SK-N-SH (cell line): ENCODE measurements at regions not wholly inside any gene's neighbourhood (a gene's known extent, or its start where the extent isn't known, plus 50 kb on each side); places are given as distances from the start of the nearest gene placed in this dataset.

Experiments
- CTCF ChIA-PET: fragments of 300-600, 350-600 bp; formaldehyde crosslinking; extraction: SDS; loops from one replicate; lab custom pipeline; 2021; lab: Yijun Ruan, JAX
- POLR2A ChIA-PET: fragments of 350-600 bp; sonication (Branson Sonifier 250); formaldehyde crosslinking; extraction: SDS; loops from one replicate; lab custom pipeline; 2020; ENCODE audit warnings: antibody characterized with exemption, inconsistent platforms; lab: Yijun Ruan, JAX
- DNase-seq: peaks from one replicate; pipeline ENCODE4 v3.0.0; 2012
- H2AFZ ChIP-seq: fragments of 200-600 bp; sonication (generic); 2 replicates; pipeline ENCODE4 v1.8.1; 2016; ENCODE audit warnings: antibody characterized with exemption, mild to moderate bottlenecking, low read depth
- H3F3A ChIP-seq: fragments of 200-600 bp; sonication (generic); replicated peaks from 2 replicates; pipeline ENCODE3; 2016; ENCODE audit warnings: antibody characterized with exemption, mild to moderate bottlenecking; ENCODE audit not compliant: insufficient read depth
- H3K27ac ChIP-seq, 2 experiments: fragments of 200-500 bp in 1 of 2; fragments of 200-600 bp in 1 of 2; sonication (Bioruptor generic) in 1 of 2; sonication (generic), shearing (Covaris generic) in 1 of 2; 2 replicates each; pipeline versions ENCODE4 v1.5.1 to v1.6.1; 2014 to 2016; ENCODE audit warnings: low read depth in 2 of 2, inconsistent platforms in 1 of 2, low read length in 1 of 2, mild to moderate bottlenecking in 1 of 2, mixed read lengths in 1 of 2
- H3K27me3 ChIP-seq: fragments of 200-600 bp; sonication (generic), shearing (Covaris generic); 2 replicates; pipeline ENCODE4 v1.6.1; 2016; ENCODE audit warnings: mixed run types; ENCODE audit not compliant: insufficient read depth
- H3K36me3 ChIP-seq, 2 experiments: fragments of 200-500 bp in 1 of 2; fragments of 200-600 bp in 1 of 2; sonication (Bioruptor generic) in 1 of 2; sonication (generic) in 1 of 2; replicated peaks in 1 of 2; 2 replicates each; pipeline versions ENCODE3 to v1.5.1; 2014 to 2016; ENCODE audit warnings: low read length in 1 of 2, mild to moderate bottlenecking in 1 of 2; ENCODE audit not compliant: insufficient read depth in 2 of 2, control insufficient read depth in 1 of 2
- H3K4me1 ChIP-seq, 2 experiments: fragments of 200-500 bp in 1 of 2; fragments of 200-600 bp in 1 of 2; sonication (Bioruptor generic) in 1 of 2; sonication (generic), shearing (Covaris generic) in 1 of 2; 2 replicates each; pipeline versions ENCODE4 v1.5.1 to v1.6.1; 2014 to 2016; ENCODE audit warnings: low read depth in 1 of 2, low read length in 1 of 2, mixed run types in 1 of 2; ENCODE audit not compliant: insufficient read depth in 2 of 2, control insufficient read depth in 1 of 2
- H3K4me2 ChIP-seq: fragments of 200-600 bp; sonication (generic), shearing (Covaris generic); 2 replicates; pipeline ENCODE4 v1.6.1; 2017; ENCODE audit warnings: mixed run types
- H3K4me3 ChIP-seq, 2 experiments: fragments of 200-500 bp in 1 of 2; fragments of 200-600 bp in 1 of 2; sonication (Bioruptor generic) in 1 of 2; sonication (generic), shearing (Covaris generic) in 1 of 2; 2 replicates each; pipeline versions ENCODE4 v1.5.1 to v1.8.1; 2014 to 2016; ENCODE audit warnings: low read depth in 2 of 2, inconsistent platforms in 1 of 2, low read length in 1 of 2, mild to moderate bottlenecking in 1 of 2, mixed read lengths in 1 of 2, moderate library complexity in 1 of 2
- H3K79me2 ChIP-seq: fragments of 200-600 bp; sonication (generic); 2 replicates; pipeline ENCODE4 v1.8.1; 2017; ENCODE audit warnings: mild to moderate bottlenecking; ENCODE audit not compliant: insufficient read depth
- H3K9ac ChIP-seq: fragments of 200-600 bp; sonication (generic); 2 replicates; pipeline ENCODE4 v1.6.1; 2017; ENCODE audit warnings: mixed run types
- H3K9me2 ChIP-seq: fragments of 200-600 bp; sonication (generic); 2 replicates; pipeline ENCODE4 v1.6.1; 2017; ENCODE audit warnings: mixed run types
- H3K9me3 ChIP-seq: fragments of 200-600 bp; sonication (generic); 2 replicates; pipeline ENCODE4 v1.6.1; 2017; ENCODE audit warnings: mixed run types, mild to moderate bottlenecking, moderate library complexity
- H4K20me1 ChIP-seq: fragments of 200-600 bp; sonication (generic); 2 replicates; pipeline ENCODE4 v1.6.1; 2017; ENCODE audit warnings: mild to moderate bottlenecking, mixed run types; ENCODE audit not compliant: insufficient read depth
- CHD2 ChIP-seq: fragments of 150-350 bp; IDR thresholded peaks from 2 replicates; pipeline ENCODE4 v1.6.1; 2018; ENCODE audit warnings: low read length; ENCODE audit not compliant: partially characterized antibody
- EZH2phosphoT487 ChIP-seq: fragments of 200-600 bp; sonication (generic); IDR thresholded peaks from 2 replicates; pipeline ENCODE4 v1.6.1; 2017; ENCODE audit warnings: low read depth, mixed run types, mild to moderate bottlenecking, antibody characterized with exemption, moderate library complexity, borderline replicate concordance
- FOSL2 ChIP-seq: IDR thresholded peaks from 2 replicates; pipeline ENCODE4 v1.4.0; 2012; ENCODE audit warnings: low read depth, mild to moderate bottlenecking, moderate library complexity, borderline replicate concordance
- FOXJ3 ChIP-seq: sonication (generic); formaldehyde crosslinking; IDR thresholded peaks from 2 replicates; pipeline ENCODE4 v1.5.1; 2020; ENCODE audit warnings: mild to moderate bottlenecking, missing genetic modification reagents
- FOXM1 ChIP-seq: IDR thresholded peaks from 2 replicates; pipeline ENCODE4 v1.4.0; 2012; ENCODE audit warnings: low read depth, mild to moderate bottlenecking
- GABPA ChIP-seq: IDR thresholded peaks from 2 replicates; pipeline ENCODE4 v1.4.0; 2012; ENCODE audit warnings: low read depth, mild to moderate bottlenecking
- JUND ChIP-seq: IDR thresholded peaks from 2 replicates; pipeline ENCODE4 v1.4.0; 2012
- MXI1 ChIP-seq: IDR thresholded peaks from 2 replicates; pipeline ENCODE4 v1.6.1; 2012; ENCODE audit warnings: mild to moderate bottlenecking, low read depth, low read length, improper control_type of control experiment
- NFIC ChIP-seq: IDR thresholded peaks from 2 replicates; pipeline ENCODE4 v1.4.0; 2012; ENCODE audit warnings: borderline replicate concordance
- NRF1 ChIP-seq: IDR thresholded peaks from 2 replicates; pipeline ENCODE4 v1.6.1; 2012; ENCODE audit warnings: low read depth, mild to moderate bottlenecking, low read length
- RCOR1 ChIP-seq: fragments of 150-350 bp; IDR thresholded peaks from 2 replicates; pipeline ENCODE4 v1.6.1; 2017; ENCODE audit warnings: antibody characterized with exemption, low read length
- RFX5 ChIP-seq: IDR thresholded peaks from 2 replicates; pipeline ENCODE4 v1.6.1; 2012; ENCODE audit warnings: mild to moderate bottlenecking, improper control_type of control experiment, low read length
- RXRA ChIP-seq: IDR thresholded peaks from 2 replicates; pipeline ENCODE4 v1.4.0; 2012; ENCODE audit warnings: low read depth, mild to moderate bottlenecking, borderline replicate concordance
- SIN3A ChIP-seq: IDR thresholded peaks from 2 replicates; pipeline ENCODE4 v1.6.1; 2012; ENCODE audit warnings: low read depth, mild to moderate bottlenecking, low read length, moderate library complexity, borderline replicate concordance
- TCF12 ChIP-seq: IDR thresholded peaks from 2 replicates; pipeline ENCODE4 v1.4.0; 2012
- WGBS: methylation state at CpG from one replicate; pipeline ENCODE4 v1.1.6; 2017; ENCODE audit warnings: low lambda C conversion rate; 5-methylcytosine and 5-hydroxymethylcytosine counted together
- TF ChIP-seq, protein P1 (sequence below): IDR thresholded peaks from 2 replicates; pipeline ENCODE4 v1.4.0; 2012; ENCODE audit warnings: low read depth
- TF ChIP-seq, protein P2 (sequence below): fragments of 150-350 bp; IDR thresholded peaks from 2 replicates; pipeline ENCODE4 v1.6.1; 2016; ENCODE audit warnings: mild to moderate bottlenecking, low read depth, low read length
- TF ChIP-seq, protein P3 (sequence below): IDR thresholded peaks from 2 replicates; pipeline ENCODE4; 2012
- TF ChIP-seq, protein P4 (sequence below): fragments of 150-350 bp; IDR thresholded peaks from 2 replicates; pipeline ENCODE4 v1.6.1; 2017; ENCODE audit warnings: antibody characterized with exemption, low read length, low read depth, borderline replicate concordance
- TF ChIP-seq, protein P5 (sequence below): IDR thresholded peaks from 2 replicates; pipeline ENCODE4 v1.4.0; 2012; ENCODE audit warnings: low read depth, borderline replicate concordance

DNA sequence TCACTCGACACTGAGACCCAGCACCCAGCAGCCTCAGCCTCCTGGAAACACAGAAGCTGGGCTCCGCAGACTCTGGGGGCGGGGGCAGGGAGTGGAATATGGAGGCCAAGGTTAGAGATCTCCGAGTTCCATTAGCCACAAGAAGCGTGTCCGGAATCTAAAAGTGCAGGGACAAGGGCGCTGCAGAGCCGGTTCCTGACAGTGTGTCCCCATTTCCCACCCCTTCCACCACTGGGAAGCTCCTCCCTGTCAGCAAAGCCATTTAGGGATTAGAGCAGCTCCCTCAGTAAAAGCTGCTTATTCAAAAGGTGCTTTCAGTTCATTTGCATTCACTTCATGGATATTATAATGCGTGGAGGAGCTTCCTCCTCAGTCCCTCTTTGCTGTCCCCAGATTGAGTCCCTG, 74.1 kb upstream of the HSPA9 start:
- H2AFZ ChIP-seq = no peak overlapping the region
- no peaks in the 10 kb centered on the region for H3F3A ChIP-seq
- POLR2A ChIA-PET = no interaction called here
- H3K27ac ChIP-seq = no peak overlapping the region
- H3K27me3 ChIP-seq = no peaks in the 10 kb centered on the region
- CTCF ChIA-PET = interaction anchor here (0.9 to 3.1 kb wide), 8 partner anchors 8 to 613 kb away, joined by 3 to 11 read pairs (median 4); no protein-coding TSS in a partner anchor
- H3K4me1 ChIP-seq = peaks cover 0 to 27% of the 10 kb centered on the region in 2 experiments; a peak in 1 of 4 replicates
- H3K4me3 ChIP-seq = no peak overlapping the region
- no peak overlapping the region for H3K9ac ChIP-seq
- no peak overlapping the region for H3K4me2 ChIP-seq
- H3K9me2 ChIP-seq = no peaks in the 10 kb centered on the region
- WGBS = 81% methylated on average over 9 of the region's 9 CpGs
- H4K20me1 ChIP-seq = no peaks in the 10 kb centered on the region
- H3K9me3 ChIP-seq = no peaks in the 10 kb centered on the region
- TF ChIP-seq, protein P1, sequence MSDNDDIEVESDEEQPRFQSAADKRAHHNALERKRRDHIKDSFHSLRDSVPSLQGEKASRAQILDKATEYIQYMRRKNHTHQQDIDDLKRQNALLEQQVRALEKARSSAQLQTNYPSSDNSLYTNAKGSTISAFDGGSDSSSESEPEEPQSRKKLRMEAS = no peak
- TF ChIP-seq, protein P2, sequence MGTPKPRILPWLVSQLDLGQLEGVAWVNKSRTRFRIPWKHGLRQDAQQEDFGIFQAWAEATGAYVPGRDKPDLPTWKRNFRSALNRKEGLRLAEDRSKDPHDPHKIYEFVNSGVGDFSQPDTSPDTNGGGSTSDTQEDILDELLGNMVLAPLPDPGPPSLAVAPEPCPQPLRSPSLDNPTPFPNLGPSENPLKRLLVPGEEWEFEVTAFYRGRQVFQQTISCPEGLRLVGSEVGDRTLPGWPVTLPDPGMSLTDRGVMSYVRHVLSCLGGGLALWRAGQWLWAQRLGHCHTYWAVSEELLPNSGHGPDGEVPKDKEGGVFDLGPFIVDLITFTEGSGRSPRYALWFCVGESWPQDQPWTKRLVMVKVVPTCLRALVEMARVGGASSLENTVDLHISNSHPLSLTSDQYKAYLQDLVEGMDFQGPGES = no peak
- TF ChIP-seq EZH2phosphoT487 (no peak), FOXM1 (no peak), CHD2 (no peak), JUND (no peak), GABPA (no peak), FOSL2 (no peak), RXRA (no peak), SIN3A (no peak), RFX5 (no peak), RCOR1 (no peak), NFIC (no peak), NRF1 (no peak), TCF12 (no peak), MXI1 (no peak), FOXJ3 (CRISPR knock-in tag) (no peak)
- TF ChIP-seq, protein P3, sequence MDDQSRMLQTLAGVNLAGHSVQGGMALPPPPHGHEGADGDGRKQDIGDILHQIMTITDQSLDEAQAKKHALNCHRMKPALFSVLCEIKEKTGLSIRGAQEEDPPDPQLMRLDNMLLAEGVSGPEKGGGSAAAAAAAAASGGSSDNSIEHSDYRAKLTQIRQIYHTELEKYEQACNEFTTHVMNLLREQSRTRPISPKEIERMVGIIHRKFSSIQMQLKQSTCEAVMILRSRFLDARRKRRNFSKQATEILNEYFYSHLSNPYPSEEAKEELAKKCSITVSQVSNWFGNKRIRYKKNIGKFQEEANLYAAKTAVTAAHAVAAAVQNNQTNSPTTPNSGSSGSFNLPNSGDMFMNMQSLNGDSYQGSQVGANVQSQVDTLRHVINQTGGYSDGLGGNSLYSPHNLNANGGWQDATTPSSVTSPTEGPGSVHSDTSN = no peak
- TF ChIP-seq, protein P4, sequence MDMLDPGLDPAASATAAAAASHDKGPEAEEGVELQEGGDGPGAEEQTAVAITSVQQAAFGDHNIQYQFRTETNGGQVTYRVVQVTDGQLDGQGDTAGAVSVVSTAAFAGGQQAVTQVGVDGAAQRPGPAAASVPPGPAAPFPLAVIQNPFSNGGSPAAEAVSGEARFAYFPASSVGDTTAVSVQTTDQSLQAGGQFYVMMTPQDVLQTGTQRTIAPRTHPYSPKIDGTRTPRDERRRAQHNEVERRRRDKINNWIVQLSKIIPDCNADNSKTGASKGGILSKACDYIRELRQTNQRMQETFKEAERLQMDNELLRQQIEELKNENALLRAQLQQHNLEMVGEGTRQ = no peak
- TF ChIP-seq, protein P5, sequence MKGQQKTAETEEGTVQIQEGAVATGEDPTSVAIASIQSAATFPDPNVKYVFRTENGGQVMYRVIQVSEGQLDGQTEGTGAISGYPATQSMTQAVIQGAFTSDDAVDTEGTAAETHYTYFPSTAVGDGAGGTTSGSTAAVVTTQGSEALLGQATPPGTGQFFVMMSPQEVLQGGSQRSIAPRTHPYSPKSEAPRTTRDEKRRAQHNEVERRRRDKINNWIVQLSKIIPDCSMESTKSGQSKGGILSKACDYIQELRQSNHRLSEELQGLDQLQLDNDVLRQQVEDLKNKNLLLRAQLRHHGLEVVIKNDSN = no peak
- TF ChIP-seq, all 33 proteins: peak for 0
- no peak for DNase-seq
- Histone ChIP-seq H3K79me2 (no peaks in the 10 kb centered on the region), H3K36me3 (no peaks in the 10 kb centered on the region)
